ENCODE measurements at regions not wholly inside any gene's neighbourhood (a gene's known extent, or its start where the extent isn't known, plus 50 kb on each side); places are given as distances from the start of the nearest gene placed in this dataset.

GRCh38 chr6:69456086-69456485 lies 340.7 kb downstream of the LMBRD1 start:
- H3K36me3 Mint-ChIP-seq (ENCODE audit: low read depth), result peaks cover 6% of the 10 kb centered on the region
- no peak overlapping the region for H3K4me3 Mint-ChIP-seq
- H3K4me1 ChIP-seq (ENCODE audit: insufficient read depth), result no peaks in the 10 kb centered on the region
- no peaks in the 10 kb centered on the region for H3F3A ChIP-seq (replicated peaks; ENCODE audit: low read depth)
- ATAC-seq (no peak), DNase-seq (ENCODE audit: low spot score) (no peak)
- no peak overlapping the region for H2AFZ ChIP-seq
- no peaks in the 10 kb centered on the region for H3K27me3 Mint-ChIP-seq (ENCODE audit: insufficient read depth, low read depth, poor library complexity)
- no peaks in the 10 kb centered on the region for H3K79me2 ChIP-seq (replicated peaks; ENCODE audit: insufficient read depth)
- TF ChIP-seq CREB1 (CRISPR knock-in tag; IDR thresholded peaks at IDR 0.05; ENCODE audit: low read depth) (no peak), EZH2phosphoT487 (IDR thresholded peaks at IDR 0.05; ENCODE audit: unreplicated experiment) (no peak), JUNB (IDR thresholded peaks at IDR 0.05; ENCODE audit: unreplicated experiment) (no peak), STAT1 (IDR thresholded peaks at IDR 0.05; ENCODE audit: unreplicated experiment) (no peak), ETS1 (IDR thresholded peaks at IDR 0.05) (no peak), ZNF331 (CRISPR knock-in tag; IDR thresholded peaks at IDR 0.05; ENCODE audit: low read depth) (no peak), ZNF462 (CRISPR knock-in tag; IDR thresholded peaks at IDR 0.05) (no peak), EZH2 (IDR thresholded peaks at IDR 0.05; ENCODE audit: low read depth, unreplicated experiment) (no peak), CTCF (conservative IDR thresholded peaks at IDR 0.05; ENCODE audit: low read depth in 2 of 2) (no peak), ZNF114 (CRISPR knock-in tag; IDR thresholded peaks at IDR 0.05) (no peak), REST (IDR thresholded peaks at IDR 0.05; ENCODE audit: unreplicated experiment) (no peak), NANOG (IDR thresholded peaks at IDR 0.05; ENCODE audit: borderline replicate concordance) (no peak), POLR2AphosphoS5 (IDR thresholded peaks at IDR 0.05; ENCODE audit: low read depth) (no peak)
- H3K9me2 ChIP-seq (ENCODE audit: insufficient read depth), result no peaks in the 10 kb centered on the region
- H3K36me3 ChIP-seq (ENCODE audit: insufficient read depth), result no peaks in the 10 kb centered on the region; the same call in 1 of the 2 replicates
- H3K27me3 ChIP-seq (ENCODE audit: insufficient read depth), result no peaks in the 10 kb centered on the region
- peaks cover 9% of the 10 kb centered on the region for H3K9me3 Mint-ChIP-seq
- H4K20me1 ChIP-seq (replicated peaks; ENCODE audit: insufficient read depth), result no peaks in the 10 kb centered on the region
- no peak overlapping the region for H3K27ac ChIP-seq (ENCODE audit: low read depth)
- H3K4me1 Mint-ChIP-seq, result no peaks in the 10 kb centered on the region
- no peak overlapping the region for H3K27ac Mint-ChIP-seq
- no peak overlapping the region for H3K4me3 ChIP-seq
- no peak overlapping the region for H3K4me2 ChIP-seq
